Osteocyte (in vitro differentiated cells): ENCODE measurements at regions not wholly inside any gene's neighbourhood (a gene's known extent, or its start where the extent isn't known, plus 50 kb on each side); places are given as distances from the start of the nearest gene placed in this dataset.

ENCODE experiments used
- DNase-seq: peaks from one replicate; pipeline ENCODE4 v3.0.0; 2021; ENCODE audit warnings: mixed read lengths; ENCODE audit not compliant: unreplicated experiment; ENCODE audit errors: extremely low spot score
- H3K27ac Mint-ChIP-seq: one replicate; pipeline ENCODE4 v1.8.0; 2021; ENCODE audit warnings: mild to moderate bottlenecking, mixed read lengths; ENCODE audit not compliant: unreplicated experiment
- H3K27me3 Mint-ChIP-seq: one replicate; pipeline ENCODE4 v1.8.0; 2021; ENCODE audit warnings: mixed read lengths; ENCODE audit not compliant: unreplicated experiment
- H3K36me3 Mint-ChIP-seq: one replicate; pipeline ENCODE4 v1.8.0; 2021; ENCODE audit warnings: mixed read lengths; ENCODE audit not compliant: unreplicated experiment
- H3K4me1 Mint-ChIP-seq: one replicate; pipeline ENCODE4 v1.8.0; 2021; ENCODE audit warnings: mixed read lengths; ENCODE audit not compliant: unreplicated experiment
- H3K4me3 Mint-ChIP-seq: one replicate; pipeline ENCODE4 v1.8.0; 2021; ENCODE audit warnings: mild to moderate bottlenecking, moderate library complexity, mixed read lengths; ENCODE audit not compliant: unreplicated experiment
- H3K9me3 Mint-ChIP-seq: one replicate; pipeline ENCODE4 v1.8.0; 2021; ENCODE audit warnings: mixed read lengths; ENCODE audit not compliant: unreplicated experiment
- TF ChIP-seq, protein P1 (sequence below): fragments of 200-600 bp; sonication (generic); IDR thresholded peaks from 2 replicates; pipeline ENCODE4 v1.5.0; 2021; ENCODE audit warnings: antibody characterized with exemption, mild to moderate bottlenecking, moderate library complexity

DNA sequence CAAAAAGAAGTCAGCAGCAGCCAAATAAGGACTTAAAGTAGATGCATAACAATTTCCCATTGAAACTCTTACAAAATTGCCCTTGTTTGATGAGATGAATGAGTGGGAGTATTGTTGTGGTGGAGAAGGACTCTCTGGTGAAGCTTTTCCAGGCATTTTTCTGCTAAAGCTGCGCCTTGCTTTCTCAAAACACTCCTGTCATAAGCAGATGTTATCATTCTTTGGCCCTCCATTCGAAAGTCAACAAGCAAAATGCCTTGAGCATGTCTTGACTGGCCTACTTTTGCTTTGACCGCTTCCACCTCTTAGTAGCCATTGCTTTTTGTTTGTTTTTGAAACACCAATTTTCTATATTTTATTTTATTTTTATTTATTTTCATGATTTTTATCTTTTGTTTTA, 340.9 kb upstream of the FGF13 start:
- Mint-ChIP-seq H3K27ac (no peak overlapping the region), H3K27me3 (no peaks in the 10 kb centered on the region), H3K4me3 (no peak overlapping the region), H3K9me3 (peaks cover 34% of the 10 kb centered on the region), H3K4me1 (no peaks in the 10 kb centered on the region), H3K36me3 (no peaks in the 10 kb centered on the region)
- TF ChIP-seq, protein P1, sequence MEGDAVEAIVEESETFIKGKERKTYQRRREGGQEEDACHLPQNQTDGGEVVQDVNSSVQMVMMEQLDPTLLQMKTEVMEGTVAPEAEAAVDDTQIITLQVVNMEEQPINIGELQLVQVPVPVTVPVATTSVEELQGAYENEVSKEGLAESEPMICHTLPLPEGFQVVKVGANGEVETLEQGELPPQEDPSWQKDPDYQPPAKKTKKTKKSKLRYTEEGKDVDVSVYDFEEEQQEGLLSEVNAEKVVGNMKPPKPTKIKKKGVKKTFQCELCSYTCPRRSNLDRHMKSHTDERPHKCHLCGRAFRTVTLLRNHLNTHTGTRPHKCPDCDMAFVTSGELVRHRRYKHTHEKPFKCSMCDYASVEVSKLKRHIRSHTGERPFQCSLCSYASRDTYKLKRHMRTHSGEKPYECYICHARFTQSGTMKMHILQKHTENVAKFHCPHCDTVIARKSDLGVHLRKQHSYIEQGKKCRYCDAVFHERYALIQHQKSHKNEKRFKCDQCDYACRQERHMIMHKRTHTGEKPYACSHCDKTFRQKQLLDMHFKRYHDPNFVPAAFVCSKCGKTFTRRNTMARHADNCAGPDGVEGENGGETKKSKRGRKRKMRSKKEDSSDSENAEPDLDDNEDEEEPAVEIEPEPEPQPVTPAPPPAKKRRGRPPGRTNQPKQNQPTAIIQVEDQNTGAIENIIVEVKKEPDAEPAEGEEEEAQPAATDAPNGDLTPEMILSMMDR = no peak
- DNase-seq = no peak

DNA sequence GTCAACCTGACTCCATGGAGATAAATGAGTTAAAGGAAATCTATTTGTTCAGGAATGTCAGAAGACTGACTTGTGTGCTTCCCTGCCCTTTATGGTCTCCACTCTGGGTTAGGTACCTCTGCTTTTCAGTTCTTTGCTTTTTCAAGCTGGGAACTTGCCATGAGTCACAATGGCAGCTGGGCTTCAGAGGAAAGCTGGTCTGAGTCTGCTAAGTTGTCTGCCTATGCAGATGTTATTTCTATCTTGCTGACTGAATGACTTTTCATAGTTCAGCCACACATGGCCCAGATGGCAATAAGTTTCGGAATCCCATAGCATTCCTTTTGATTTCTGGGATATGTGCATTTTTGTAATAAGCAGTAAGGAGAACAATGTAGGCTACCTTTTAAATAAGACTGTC, 337.9 kb upstream of the FGF13 start:
- peaks cover 35% of the 10 kb centered on the region for H3K9me3 Mint-ChIP-seq
- no peaks in the 10 kb centered on the region for H3K27me3 Mint-ChIP-seq
- no peak for DNase-seq
- TF ChIP-seq, protein P1 = no peak
- H3K27ac Mint-ChIP-seq = no peak overlapping the region
- H3K36me3 Mint-ChIP-seq = no peaks in the 10 kb centered on the region
- H3K4me1 Mint-ChIP-seq = no peaks in the 10 kb centered on the region
- H3K4me3 Mint-ChIP-seq = no peak overlapping the region

DNA sequence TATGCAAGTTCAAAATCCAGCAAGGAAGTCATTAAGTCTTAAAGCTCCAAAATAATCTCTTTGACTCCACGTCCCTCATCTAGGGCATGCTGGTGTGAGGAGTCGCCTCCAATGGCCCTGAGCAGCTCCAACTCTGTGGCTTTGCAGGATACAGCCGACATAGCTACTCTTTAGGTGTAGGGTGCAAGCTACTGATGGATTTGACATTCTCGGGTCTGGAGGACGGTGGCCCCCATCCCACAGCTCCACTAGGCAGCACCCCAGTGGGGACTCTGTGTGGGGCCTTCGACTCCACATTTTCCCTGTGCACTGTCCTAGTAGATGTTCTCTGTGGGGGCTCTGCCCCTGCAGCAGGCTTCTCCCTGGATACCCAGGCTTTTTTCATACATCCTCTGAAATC, 333.2 kb upstream of the FGF13 start:
- Mint-ChIP-seq H3K27ac (no peak overlapping the region), H3K27me3 (no peaks in the 10 kb centered on the region), H3K4me1 (no peaks in the 10 kb centered on the region), H3K36me3 (no peaks in the 10 kb centered on the region), H3K9me3 (peaks cover 29% of the 10 kb centered on the region), H3K4me3 (no peak overlapping the region)
- no peak for DNase-seq
- TF ChIP-seq, protein P1 = no peak

DNA sequence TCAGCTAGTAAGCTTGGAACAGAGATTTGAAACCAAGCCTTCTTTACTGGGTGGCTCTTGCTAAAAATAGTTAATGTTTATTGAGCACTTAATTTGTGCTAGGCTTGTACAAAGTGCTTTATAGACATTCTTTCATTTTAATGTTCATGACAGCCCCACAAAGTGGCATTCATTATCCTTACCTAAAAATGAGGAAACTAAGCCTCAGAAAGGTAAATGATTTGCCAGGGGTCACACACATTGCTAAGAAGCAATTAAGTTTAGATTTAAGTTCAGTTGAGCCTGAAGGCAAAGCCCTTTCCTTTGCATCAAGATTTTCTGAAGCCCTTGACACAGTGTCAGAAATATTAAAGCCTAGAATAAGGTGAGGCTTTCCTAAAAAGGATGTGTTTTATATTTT, 327.5 kb upstream of the FGF13 start:
- Mint-ChIP-seq H3K4me3 (no peak overlapping the region), H3K27ac (no peak overlapping the region), H3K36me3 (no peaks in the 10 kb centered on the region), H3K27me3 (no peaks in the 10 kb centered on the region), H3K4me1 (no peaks in the 10 kb centered on the region), H3K9me3 (peaks cover 40% of the 10 kb centered on the region)
- no peak for DNase-seq
- TF ChIP-seq, protein P1 = no peak

DNA sequence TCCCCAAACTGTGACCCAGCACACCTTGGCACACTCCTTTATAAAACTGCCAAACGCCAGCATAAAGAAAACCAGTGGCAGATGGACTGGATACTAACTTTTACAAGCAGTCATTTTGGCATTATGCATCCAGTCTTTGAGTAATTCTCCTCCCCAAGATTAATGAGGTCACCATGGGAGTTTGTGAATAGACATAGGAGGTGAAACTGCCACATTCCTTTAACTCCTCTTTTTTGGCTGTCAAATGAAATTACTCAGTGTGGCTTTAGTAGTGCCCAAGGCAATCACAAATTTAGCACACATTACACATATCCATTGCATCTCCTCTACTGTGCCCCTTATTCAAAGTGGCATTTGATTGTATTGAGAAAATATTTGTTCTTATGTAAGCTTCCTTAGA, 315.3 kb upstream of the FGF13 start:
- Mint-ChIP-seq H3K27me3 (no peaks in the 10 kb centered on the region), H3K4me1 (no peaks in the 10 kb centered on the region), H3K4me3 (no peak overlapping the region), H3K9me3 (peaks cover 16% of the 10 kb centered on the region), H3K27ac (no peak overlapping the region), H3K36me3 (no peaks in the 10 kb centered on the region)
- DNase-seq = no peak
- TF ChIP-seq, protein P1 = no peak
